H1 (cell line): ENCODE measurements at regions not wholly inside any gene's neighbourhood (a gene's known extent, or its start where the extent isn't known, plus 50 kb on each side); places are given as distances from the start of the nearest gene placed in this dataset.

Source experiments
- CREB1 ChIP-seq: IDR thresholded peaks from 2 replicates; pipeline ENCODE4 v1.6.1; 2012; ENCODE audit warnings: inconsistent platforms
- EP300 ChIP-seq, 2 experiments: IDR thresholded peaks; 1 replicate in 1 of 2; 2 replicates in 1 of 2; pipeline ENCODE4 v1.6.1; 2011 to 2012; ENCODE audit warnings: low read depth in 2 of 2, low read length in 2 of 2, mild to moderate bottlenecking in 2 of 2, borderline replicate concordance in 1 of 2, inconsistent platforms in 1 of 2, moderate library complexity in 1 of 2
- EZH2 ChIP-seq: fragments of 200-600 bp; sonication (generic); IDR thresholded peaks from 2 replicates; pipeline ENCODE4 v1.7.1; 2012; ENCODE audit warnings: low read depth, mild to moderate bottlenecking, moderate library complexity, low read length, inconsistent platforms; ENCODE audit not compliant: severe bottlenecking
- JUND ChIP-seq: IDR thresholded peaks from 2 replicates; pipeline ENCODE4 v1.6.1; 2011; ENCODE audit warnings: mild to moderate bottlenecking, improper control_type of control experiment, low read length
- POLR2A ChIP-seq, 2 experiments: IDR thresholded peaks; 1 replicate in 1 of 2; 2 replicates in 1 of 2; pipeline ENCODE4 v1.6.1; 2011; ENCODE audit warnings: low read depth in 2 of 2, low read length in 2 of 2, mild to moderate bottlenecking in 2 of 2; ENCODE audit errors: control extremely low read depth in 1 of 2
- POLR2AphosphoS5 ChIP-seq: IDR thresholded peaks from 2 replicates; pipeline ENCODE4 v1.6.1; 2011; ENCODE audit warnings: low read depth, low read length
- RFX5 ChIP-seq: IDR thresholded peaks from 2 replicates; pipeline ENCODE4 v1.6.1; 2011; ENCODE audit warnings: low read depth, low read length, improper control_type of control experiment, borderline replicate concordance
- RNF2 ChIP-seq: fragments of 200-900, 300-1000 bp; sonication (generic); IDR thresholded peaks from 2 replicates; pipeline ENCODE4 v1.7.1; 2016; ENCODE audit warnings: borderline replicate concordance, low read depth, mild to moderate bottlenecking, antibody characterized with exemption, low read length; ENCODE audit not compliant: poor library complexity, severe bottlenecking; ENCODE audit errors: missing control alignments
- RXRA ChIP-seq: IDR thresholded peaks from 2 replicates; pipeline ENCODE4 v1.6.1; 2011; ENCODE audit warnings: low read depth, mild to moderate bottlenecking, low read length, moderate library complexity; ENCODE audit not compliant: insufficient read depth
- TCF12 ChIP-seq: IDR thresholded peaks from 2 replicates; pipeline ENCODE4 v1.6.1; 2011; ENCODE audit warnings: low read depth, mild to moderate bottlenecking, low read length
- TF ChIP-seq, protein P1 (sequence below), 3 experiments: IDR thresholded peaks; 1 replicate in 2 of 3; 2 replicates in 1 of 3; pipeline versions ENCODE4 v1.5.1 to v1.6.1; 2011; ENCODE audit warnings: low read length in 3 of 3, mild to moderate bottlenecking in 3 of 3, inconsistent platforms in 2 of 3, low read depth in 1 of 3, moderate library complexity in 1 of 3; ENCODE audit not compliant: insufficient read depth in 1 of 3; ENCODE audit errors: control extremely low read depth in 1 of 3
- TF ChIP-seq, protein P2 (sequence below): IDR thresholded peaks from 2 replicates; pipeline ENCODE4 v1.6.1; 2012; ENCODE audit warnings: inconsistent platforms

DNA sequence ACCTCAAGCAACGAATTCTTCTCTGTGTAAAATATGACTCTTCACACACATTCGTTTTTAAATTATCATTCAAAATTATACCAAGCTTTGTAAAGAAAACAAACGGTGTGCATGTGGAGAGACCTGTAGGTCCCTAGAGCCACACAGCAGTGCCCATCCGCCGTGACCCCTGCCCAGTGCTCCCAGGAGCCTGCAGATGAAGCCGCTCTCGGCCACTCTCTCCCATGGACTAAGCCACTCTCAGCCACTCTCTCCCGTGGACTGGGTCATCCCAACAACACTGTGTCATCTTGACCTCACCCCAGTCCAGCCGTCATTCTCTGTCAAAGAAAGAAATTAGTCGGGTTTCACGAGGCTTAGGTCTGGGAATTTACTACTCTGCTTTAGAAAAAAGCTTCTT is 391.6 kb downstream of the BRD1 start:
- TF ChIP-seq RXRA (no peak), RFX5 (no peak), POLR2AphosphoS5 (no peak), EP300 (IDR thresholded peaks at IDR 0.05; ENCODE audit: borderline replicate concordance in 1 of 2, low read depth in 2 of 2, low read length in 2 of 2) (no peak), CREB1 (no peak), EZH2 (no peak), RNF2 (no peak), JUND (no peak), POLR2A (IDR thresholded peaks at IDR 0.05; ENCODE audit: control extremely low read depth in 1 of 2, low read depth in 2 of 2, low read length in 2 of 2) (no peak), TCF12 (no peak)
- TF ChIP-seq, protein P1, sequence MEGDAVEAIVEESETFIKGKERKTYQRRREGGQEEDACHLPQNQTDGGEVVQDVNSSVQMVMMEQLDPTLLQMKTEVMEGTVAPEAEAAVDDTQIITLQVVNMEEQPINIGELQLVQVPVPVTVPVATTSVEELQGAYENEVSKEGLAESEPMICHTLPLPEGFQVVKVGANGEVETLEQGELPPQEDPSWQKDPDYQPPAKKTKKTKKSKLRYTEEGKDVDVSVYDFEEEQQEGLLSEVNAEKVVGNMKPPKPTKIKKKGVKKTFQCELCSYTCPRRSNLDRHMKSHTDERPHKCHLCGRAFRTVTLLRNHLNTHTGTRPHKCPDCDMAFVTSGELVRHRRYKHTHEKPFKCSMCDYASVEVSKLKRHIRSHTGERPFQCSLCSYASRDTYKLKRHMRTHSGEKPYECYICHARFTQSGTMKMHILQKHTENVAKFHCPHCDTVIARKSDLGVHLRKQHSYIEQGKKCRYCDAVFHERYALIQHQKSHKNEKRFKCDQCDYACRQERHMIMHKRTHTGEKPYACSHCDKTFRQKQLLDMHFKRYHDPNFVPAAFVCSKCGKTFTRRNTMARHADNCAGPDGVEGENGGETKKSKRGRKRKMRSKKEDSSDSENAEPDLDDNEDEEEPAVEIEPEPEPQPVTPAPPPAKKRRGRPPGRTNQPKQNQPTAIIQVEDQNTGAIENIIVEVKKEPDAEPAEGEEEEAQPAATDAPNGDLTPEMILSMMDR (IDR thresholded peaks at IDR 0.05; ENCODE audit: control extremely low read depth in 1 of 3, insufficient read depth in 1 of 3, low read depth in 1 of 3, low read length in 3 of 3) = no peak
- TF ChIP-seq, protein P2, sequence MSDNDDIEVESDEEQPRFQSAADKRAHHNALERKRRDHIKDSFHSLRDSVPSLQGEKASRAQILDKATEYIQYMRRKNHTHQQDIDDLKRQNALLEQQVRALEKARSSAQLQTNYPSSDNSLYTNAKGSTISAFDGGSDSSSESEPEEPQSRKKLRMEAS = no peak
